IPS DF 6.9 (cell line): ENCODE measurements at regions not wholly inside any gene's neighbourhood (a gene's known extent, or its start where the extent isn't known, plus 50 kb on each side); places are given as distances from the start of the nearest gene placed in this dataset.
"Not testable (repeated sequence)": the region's sequence is repeated elsewhere in the genome, so short reads cannot be mapped to it uniquely, and the experiment has no call there.

Experiments
- DNase-seq: peaks from one replicate; pipeline ENCODE4 v3.0.0-alpha.2; 2013; ENCODE audit warnings: low read depth, low spot score
- H3K27ac ChIP-seq: one replicate; pipeline ENCODE4 v1.5.1; 2013; ENCODE audit warnings: low read length, control low read depth
- H3K27me3 ChIP-seq: 2 replicates; pipeline ENCODE4 v1.6.1; 2013; ENCODE audit warnings: mild to moderate bottlenecking, low read length; ENCODE audit not compliant: control insufficient read depth, insufficient read depth
- H3K36me3 ChIP-seq: 2 replicates; pipeline ENCODE4 v1.6.1; 2013; ENCODE audit warnings: low read length; ENCODE audit not compliant: control insufficient read depth, insufficient read depth
- H3K4me1 ChIP-seq: 2 replicates; pipeline ENCODE4 v1.6.1; 2013; ENCODE audit warnings: low read length; ENCODE audit not compliant: control insufficient read depth, insufficient read depth
- H3K4me3 ChIP-seq: 2 replicates; pipeline ENCODE4 v1.5.1; 2013; ENCODE audit warnings: mild to moderate bottlenecking, low read length
- H3K9me3 ChIP-seq: 2 replicates; pipeline ENCODE4 v1.6.1; 2013; ENCODE audit warnings: low read length, inconsistent platforms; ENCODE audit not compliant: control insufficient read depth, insufficient read depth
- WGBS: extraction: QIAGEN DNeasy Blood & Tissue Kit; methylation state at CpG from one replicate; pipeline ENCODE4 v1.1.7; 2013; ENCODE audit warnings: mixed read lengths, missing lambda C conversion rate; ENCODE audit not compliant: insufficient read length, insufficient coverage; 5-methylcytosine and 5-hydroxymethylcytosine counted together

DNA sequence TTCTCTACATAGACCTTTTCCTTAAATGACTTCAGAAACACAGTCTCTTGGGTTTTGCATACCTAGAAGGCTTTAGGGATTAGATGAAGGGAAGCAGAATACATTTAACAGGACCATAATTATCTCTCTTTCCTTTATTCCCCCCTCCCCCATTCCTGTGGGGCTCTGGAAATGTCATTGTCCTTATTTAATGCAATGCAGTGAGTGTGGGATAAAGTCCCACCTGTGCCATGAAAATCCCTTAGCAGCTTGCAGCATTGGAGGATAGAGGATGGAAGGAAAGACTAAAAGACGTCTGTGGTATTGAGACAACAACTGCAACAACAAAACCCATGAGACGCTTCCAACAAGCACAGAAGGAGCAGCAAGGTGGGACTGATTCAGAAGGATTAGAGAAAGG is 117.8 kb upstream of the DCC start:
- Histone ChIP-seq H3K4me3 (no peak overlapping the region), H3K9me3 (no peaks in the 10 kb centered on the region), H3K4me1 (no peaks in the 10 kb centered on the region), H3K27me3 (no peaks in the 10 kb centered on the region), H3K36me3 (no peaks in the 10 kb centered on the region), H3K27ac (no peak overlapping the region)
- no peak for DNase-seq
- no CpG with 5 or more reads among the region's 2 CpGs for WGBS

DNA sequence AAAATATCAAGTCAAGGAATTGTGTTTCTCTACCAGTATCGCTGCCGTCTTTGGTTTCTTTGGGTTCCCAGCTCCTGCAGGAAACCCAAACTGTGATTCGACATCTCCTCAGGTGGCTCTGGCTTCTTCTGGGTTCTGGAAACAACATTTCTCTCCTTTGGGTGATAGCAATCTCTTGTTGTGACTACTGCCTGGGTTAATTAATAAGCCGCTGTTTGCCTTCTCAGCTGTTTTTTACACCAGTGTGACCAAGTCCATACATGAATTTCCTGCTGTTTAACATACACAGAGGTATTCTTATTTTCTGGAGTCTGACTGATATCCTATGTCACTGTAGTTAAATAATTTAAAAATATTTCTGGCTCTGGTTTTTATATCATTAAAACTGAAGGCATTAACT is 112.5 kb upstream of the DCC start:
- no peak for DNase-seq
- H3K4me1 ChIP-seq, result no peaks in the 10 kb centered on the region; the same call in 1 of the 2 replicates
- no peaks in the 10 kb centered on the region for H3K9me3 ChIP-seq
- no peaks in the 10 kb centered on the region for H3K27me3 ChIP-seq
- H3K36me3 ChIP-seq, result no peaks in the 10 kb centered on the region
- no peak overlapping the region for H3K4me3 ChIP-seq
- no peak overlapping the region for H3K27ac ChIP-seq
- no CpG with 5 or more reads among the region's 4 CpGs for WGBS

GRCh38 chr18:52228166-52228565 is 111.8 kb upstream of the DCC start:
- Histone ChIP-seq H3K4me3 (no peak overlapping the region), H3K36me3 (no peaks in the 10 kb centered on the region), H3K27ac (no peak overlapping the region), H3K9me3 (no peaks in the 10 kb centered on the region), H3K4me1 (no peaks in the 10 kb centered on the region; the same call in 1 of the 2 replicates), H3K27me3 (no peaks in the 10 kb centered on the region)
- WGBS, result no CpG with 5 or more reads among the region's 3 CpGs
- peak; percentile 9 for DNase-seq

- Histone ChIP-seq H3K4me1 (no peaks in the 10 kb centered on the region), H3K9me3 (no peaks in the 10 kb centered on the region), H3K27ac (no peak overlapping the region), H3K4me3 (no peak overlapping the region), H3K27me3 (no peaks in the 10 kb centered on the region), H3K36me3 (no peaks in the 10 kb centered on the region)
- DNase-seq, result no peak
- WGBS, result no CpG with 5 or more reads among the region's 1 CpG
These were observed 103.9 kb upstream of the DCC start for GRCh38 chr18:52236131-52236530.

DNA sequence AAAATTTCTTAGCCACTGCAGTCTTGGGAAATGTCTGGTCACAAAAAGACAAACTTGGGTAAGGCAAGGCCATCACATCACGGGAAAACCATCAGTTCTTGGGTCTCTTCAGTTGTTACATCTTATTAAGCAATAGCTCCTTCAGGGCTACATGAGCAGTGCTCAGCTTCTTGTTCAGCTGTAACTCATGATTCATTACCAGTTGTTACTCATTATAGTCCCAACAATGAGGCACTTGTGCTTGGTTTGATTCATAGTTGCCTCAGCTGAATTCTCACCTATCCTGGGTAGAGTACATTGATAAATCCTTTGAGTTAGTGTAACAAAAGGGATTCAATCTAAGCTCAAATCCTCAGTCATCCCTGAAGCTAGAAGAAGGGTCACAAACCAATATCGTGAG is 102.4 kb upstream of the DCC start:
- Histone ChIP-seq H3K4me1 (no peaks in the 10 kb centered on the region), H3K27ac (no peak overlapping the region), H3K4me3 (no peak overlapping the region), H3K9me3 (no peaks in the 10 kb centered on the region), H3K36me3 (no peaks in the 10 kb centered on the region), H3K27me3 (no peaks in the 10 kb centered on the region)
- WGBS, result no CpG with 5 or more reads among the region's 2 CpGs
- no peak for DNase-seq

- no CpG with 5 or more reads among the region's 2 CpGs for WGBS
These were observed 97.3 kb upstream of the DCC start for GRCh38 chr18:52242711-52243110.

DNA sequence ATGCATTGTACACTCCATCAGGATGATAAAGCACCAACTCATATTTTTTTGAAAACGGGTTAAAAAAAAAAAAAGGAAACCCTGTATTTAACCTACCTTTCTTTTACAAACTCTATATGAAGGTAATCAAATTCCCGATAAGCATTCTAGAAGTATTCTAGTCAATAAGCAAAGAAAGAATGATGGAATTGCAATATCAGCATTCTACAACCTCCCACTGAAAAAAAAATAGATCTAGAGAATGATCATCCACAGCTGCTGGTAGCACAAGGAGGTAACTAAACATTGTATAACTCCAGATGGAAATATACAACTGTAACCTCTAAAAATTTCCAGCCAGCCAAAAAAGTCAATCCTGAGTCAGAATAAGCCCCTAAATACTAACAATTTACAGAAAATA is 95.3 kb upstream of the DCC start:
- no peaks in the 10 kb centered on the region for H3K36me3 ChIP-seq
- H3K4me3 ChIP-seq, result no peak overlapping the region
- WGBS, result no CpG with 5 or more reads among the region's 2 CpGs
- DNase-seq, result no peak
- H3K9me3 ChIP-seq, result no peaks in the 10 kb centered on the region
- no peak overlapping the region for H3K27ac ChIP-seq
- H3K27me3 ChIP-seq, result no peaks in the 10 kb centered on the region
- no peaks in the 10 kb centered on the region for H3K4me1 ChIP-seq

More at GRCh38 chr18:52242711-52243110, 97.3 kb upstream of the DCC start:
- H3K9me3 ChIP-seq, result no peaks in the 10 kb centered on the region
- no peak overlapping the region for H3K27ac ChIP-seq
- H3K4me3 ChIP-seq, result no peak overlapping the region
- no peaks in the 10 kb centered on the region for H3K27me3 ChIP-seq
- no peak for DNase-seq
- no peaks in the 10 kb centered on the region for H3K36me3 ChIP-seq
- no peaks in the 10 kb centered on the region for H3K4me1 ChIP-seq

DNA sequence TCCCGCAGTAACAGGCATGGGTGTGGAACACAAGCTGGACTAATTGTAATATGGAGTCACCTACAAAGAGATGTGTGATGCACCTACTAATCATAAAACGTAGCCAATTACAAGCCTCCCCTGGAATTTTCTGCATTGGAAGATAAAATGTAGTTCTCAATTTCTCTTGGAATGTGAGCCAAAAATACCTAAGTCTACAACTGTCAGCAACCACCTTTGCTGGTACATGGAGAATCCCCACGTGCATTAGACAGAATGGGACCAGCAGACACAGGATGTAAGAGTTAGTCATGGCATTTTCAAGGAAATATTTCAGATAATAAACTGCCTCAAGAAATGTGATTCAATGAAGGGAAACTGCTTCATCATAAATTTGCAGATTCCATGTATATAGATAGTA is 85.6 kb upstream of the DCC start:
- Histone ChIP-seq H3K4me3 (no peak overlapping the region), H3K36me3 (no peaks in the 10 kb centered on the region), H3K27me3 (no peaks in the 10 kb centered on the region), H3K27ac (no peak overlapping the region), H3K4me1 (no peaks in the 10 kb centered on the region), H3K9me3 (no peaks in the 10 kb centered on the region)
- DNase-seq, result no peak
- no CpG with 5 or more reads among the region's 3 CpGs for WGBS

DNA sequence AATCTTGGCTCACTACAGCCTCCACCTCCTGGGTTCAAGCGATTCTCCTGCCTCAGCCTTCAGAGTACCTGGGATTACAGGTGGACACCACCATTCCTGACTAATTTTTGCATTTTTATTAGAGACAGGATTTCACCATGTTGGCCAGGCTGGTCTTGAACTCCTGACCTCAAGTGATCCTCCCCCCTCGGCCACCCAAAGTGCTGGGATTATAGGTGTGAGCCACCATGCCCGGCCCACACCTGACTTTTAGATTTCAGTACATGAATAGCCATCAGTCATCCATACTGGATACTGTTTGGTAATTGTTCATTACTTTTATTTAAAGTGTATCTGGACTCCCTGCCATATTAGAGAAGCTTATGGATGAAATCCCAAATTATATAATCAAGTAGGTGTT is 82.6 kb upstream of the DCC start:
- not testable (repeated sequence) for H3K4me3 ChIP-seq, H3K27ac ChIP-seq, H3K27me3 ChIP-seq, H3K36me3 ChIP-seq, H3K4me1 ChIP-seq, H3K9me3 ChIP-seq, DNase-seq
- WGBS, result no CpG with 5 or more reads among the region's 3 CpGs

DNA sequence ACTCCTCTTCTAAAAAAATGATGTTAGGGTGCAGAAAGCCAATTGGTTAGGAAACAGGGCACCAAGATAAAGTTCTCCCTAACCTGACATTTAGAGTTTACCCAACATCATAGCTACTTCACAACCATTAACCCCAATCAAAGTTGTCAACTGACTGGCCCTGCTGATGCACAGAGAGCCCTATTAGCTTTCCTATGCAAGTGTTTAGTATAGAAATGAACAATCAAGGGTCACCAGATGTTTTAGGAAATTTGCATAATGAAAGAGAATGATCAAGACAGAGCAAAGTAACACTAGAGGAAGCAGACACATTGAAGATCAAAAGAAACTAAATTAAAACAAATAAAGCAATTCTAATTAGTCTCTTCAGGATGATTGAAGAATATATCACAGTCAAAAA is 64.2 kb upstream of the DCC start:
- no peak overlapping the region for H3K4me3 ChIP-seq
- 0 out of 2 replicates have a peak, but pooled peaks cover 1% of the 10 kb centered on the region for H3K4me1 ChIP-seq

DNA sequence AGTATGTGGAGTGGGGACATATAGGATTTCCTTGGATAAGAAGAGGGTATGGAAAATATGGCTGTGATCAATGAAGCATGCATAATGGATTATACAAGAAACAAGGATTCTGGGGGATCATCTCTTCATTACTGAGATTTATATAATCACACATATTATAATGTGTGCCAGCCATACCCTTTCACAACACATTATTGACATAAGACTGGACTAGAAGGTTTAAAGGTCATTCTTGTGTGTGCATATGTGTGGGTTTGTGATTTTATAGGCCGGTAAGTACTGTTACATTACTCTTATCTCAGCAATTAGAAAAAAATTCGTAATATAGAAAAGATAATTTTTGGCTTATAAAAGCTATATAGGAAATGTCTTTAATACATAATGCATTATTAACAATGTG is 62.2 kb upstream of the DCC start:
- Histone ChIP-seq H3K4me1 (0 out of 2 replicates have a peak, but pooled peaks cover 1% of the 10 kb centered on the region), H3K4me3 (no peak overlapping the region), H3K36me3 (no peaks in the 10 kb centered on the region), H3K9me3 (no peaks in the 10 kb centered on the region), H3K27me3 (no peaks in the 10 kb centered on the region), H3K27ac (no peak overlapping the region)
- no peak for DNase-seq
- WGBS, result no CpG with 5 or more reads among the region's 2 CpGs

More for the DNA sequence above, 64.2 kb upstream of the DCC start:
- no peaks in the 10 kb centered on the region for H3K36me3 ChIP-seq
- no peaks in the 10 kb centered on the region for H3K27me3 ChIP-seq
- H3K9me3 ChIP-seq, result no peaks in the 10 kb centered on the region
- no peak for DNase-seq
- no peak overlapping the region for H3K27ac ChIP-seq
